Smooth muscle cell (in vitro differentiated cells): ENCODE measurements at regions not wholly inside any gene's neighbourhood (a gene's known extent, or its start where the extent isn't known, plus 50 kb on each side); places are given as distances from the start of the nearest gene placed in this dataset.

Experiments
- DNase-seq: peaks from one replicate; lab custom pipeline; 2025; ENCODE audit not compliant: unreplicated experiment; lab: John Stamatoyannopoulos, UW
- H2AFZ ChIP-seq: fragments of 200-600 bp; sonication (generic); 2 replicates; pipeline ENCODE4 v1.6.0; 2016; ENCODE audit warnings: antibody characterized with exemption, low read depth, mild to moderate bottlenecking
- H3F3A ChIP-seq: fragments of 200-600 bp; sonication (generic); 2 replicates; pipeline ENCODE4 v1.6.0; 2017; ENCODE audit warnings: antibody characterized with exemption, low read depth
- H3K27ac ChIP-seq: fragments of 200-600 bp; sonication (generic); 2 replicates; pipeline ENCODE4 v1.5.1; 2016; ENCODE audit warnings: low read depth, mild to moderate bottlenecking
- H3K27me3 ChIP-seq: fragments of 200-600 bp; sonication (generic); 2 replicates; pipeline ENCODE4 v1.6.1; 2016; ENCODE audit warnings: low read depth, mild to moderate bottlenecking
- H3K36me3 ChIP-seq: fragments of 200-600 bp; sonication (generic); 2 replicates; pipeline ENCODE4 v1.5.1; 2016; ENCODE audit warnings: low read depth
- H3K4me1 ChIP-seq: fragments of 200-600 bp; sonication (generic); 2 replicates; pipeline ENCODE4 v1.5.1; 2016; ENCODE audit warnings: low read depth
- H3K4me2 ChIP-seq: fragments of 200-600 bp; sonication (generic); 2 replicates; pipeline ENCODE4 v1.6.0; 2016; ENCODE audit warnings: mild to moderate bottlenecking
- H3K4me3 ChIP-seq: fragments of 200-600 bp; sonication (generic); 2 replicates; pipeline ENCODE4 v1.5.1; 2016; ENCODE audit warnings: mild to moderate bottlenecking
- H3K79me2 ChIP-seq: fragments of 200-600 bp; sonication (generic); 2 replicates; pipeline ENCODE4 v1.6.0; 2016; ENCODE audit warnings: low read depth, mild to moderate bottlenecking
- H3K9ac ChIP-seq: fragments of 200-600 bp; sonication (generic); 2 replicates; pipeline ENCODE4 v1.6.0; 2016; ENCODE audit warnings: low read depth
- H3K9me3 ChIP-seq: fragments of 200-600 bp; sonication (generic); replicated peaks from 2 replicates; pipeline ENCODE4 v1.5.1; 2016; ENCODE audit warnings: low read depth
- H4K20me1 ChIP-seq: fragments of 200-600 bp; sonication (generic); 2 replicates; pipeline ENCODE4 v1.6.0; 2016; ENCODE audit warnings: low read depth
- WGBS: methylation state at CpG from one replicate; pipeline ENCODE4 v1.1.7; 2016; ENCODE audit warnings: low lambda C conversion rate; 5-methylcytosine and 5-hydroxymethylcytosine counted together
- TF ChIP-seq, protein P1 (sequence below): fragments of 200-600 bp; sonication (generic); IDR thresholded peaks from 2 replicates; pipeline ENCODE4 v1.5.1; 2017; ENCODE audit warnings: borderline replicate concordance, mild to moderate bottlenecking, antibody characterized with exemption; ENCODE audit not compliant: insufficient read depth, poor library complexity, severe bottlenecking

GRCh38 chr6:165726965-165727381, 63.9 kb upstream of the PDE10A start:
- H3K36me3 ChIP-seq: no peaks in the 10 kb centered on the region
- H3K9ac ChIP-seq: no peak overlapping the region
- no peak overlapping the region for H3K27ac ChIP-seq
- 60% methylated on average over 23 of the region's 23 CpGs for WGBS
- no peaks in the 10 kb centered on the region for H3K9me3 ChIP-seq
- no peaks in the 10 kb centered on the region for H3K4me1 ChIP-seq
- peak overlapping the region; percentile 47 for H3K4me2 ChIP-seq
- no peak overlapping the region for H2AFZ ChIP-seq
- H3K27me3 ChIP-seq: no peaks in the 10 kb centered on the region
- H4K20me1 ChIP-seq: no peaks in the 10 kb centered on the region
- TF ChIP-seq, protein P1, sequence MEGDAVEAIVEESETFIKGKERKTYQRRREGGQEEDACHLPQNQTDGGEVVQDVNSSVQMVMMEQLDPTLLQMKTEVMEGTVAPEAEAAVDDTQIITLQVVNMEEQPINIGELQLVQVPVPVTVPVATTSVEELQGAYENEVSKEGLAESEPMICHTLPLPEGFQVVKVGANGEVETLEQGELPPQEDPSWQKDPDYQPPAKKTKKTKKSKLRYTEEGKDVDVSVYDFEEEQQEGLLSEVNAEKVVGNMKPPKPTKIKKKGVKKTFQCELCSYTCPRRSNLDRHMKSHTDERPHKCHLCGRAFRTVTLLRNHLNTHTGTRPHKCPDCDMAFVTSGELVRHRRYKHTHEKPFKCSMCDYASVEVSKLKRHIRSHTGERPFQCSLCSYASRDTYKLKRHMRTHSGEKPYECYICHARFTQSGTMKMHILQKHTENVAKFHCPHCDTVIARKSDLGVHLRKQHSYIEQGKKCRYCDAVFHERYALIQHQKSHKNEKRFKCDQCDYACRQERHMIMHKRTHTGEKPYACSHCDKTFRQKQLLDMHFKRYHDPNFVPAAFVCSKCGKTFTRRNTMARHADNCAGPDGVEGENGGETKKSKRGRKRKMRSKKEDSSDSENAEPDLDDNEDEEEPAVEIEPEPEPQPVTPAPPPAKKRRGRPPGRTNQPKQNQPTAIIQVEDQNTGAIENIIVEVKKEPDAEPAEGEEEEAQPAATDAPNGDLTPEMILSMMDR: no peak
- H3F3A ChIP-seq: no peaks in the 10 kb centered on the region
- no peak overlapping the region for H3K4me3 ChIP-seq
- no peaks in the 10 kb centered on the region for H3K79me2 ChIP-seq
- no peak for DNase-seq

DNA sequence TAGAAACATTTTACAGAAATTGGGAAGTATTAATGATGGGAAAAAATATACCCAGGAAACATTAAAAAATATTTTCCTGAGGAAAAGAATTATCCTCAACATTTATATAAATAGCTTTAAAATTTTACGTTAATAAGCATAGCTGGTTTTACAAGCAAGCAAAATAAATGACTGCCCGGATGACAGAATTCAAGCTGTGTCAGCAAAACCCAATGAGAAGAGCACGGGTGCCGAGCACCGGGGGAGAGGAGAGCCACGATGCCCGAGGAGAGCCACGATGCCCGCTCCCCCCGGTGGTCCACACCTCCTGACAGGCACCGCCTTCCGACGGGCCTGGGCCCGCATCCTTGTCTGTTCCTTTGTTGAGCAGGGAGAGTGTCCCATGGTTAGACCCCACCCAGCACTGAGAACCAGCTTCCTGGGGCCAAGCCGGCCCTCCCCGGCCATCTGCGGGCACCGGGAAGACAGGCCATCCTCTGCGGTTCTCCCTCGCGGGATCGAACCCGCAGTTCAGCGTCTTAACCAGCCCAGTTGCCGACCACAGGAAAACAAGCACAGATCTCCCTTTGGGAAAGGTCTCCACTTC, 63.3 kb upstream of the PDE10A start:
- DNase-seq: no peak
- WGBS: 94% methylated on average over 24 of the region's 25 CpGs
- H2AFZ ChIP-seq: no peak overlapping the region
- H3K79me2 ChIP-seq: no peaks in the 10 kb centered on the region
- H3K9ac ChIP-seq: no peak overlapping the region
- peak overlapping the region; percentile 27 for H3K4me2 ChIP-seq
- no peak overlapping the region for H3K27ac ChIP-seq
- H3F3A ChIP-seq: no peaks in the 10 kb centered on the region
- TF ChIP-seq, protein P1: no peak
- no peaks in the 10 kb centered on the region for H3K27me3 ChIP-seq
- no peaks in the 10 kb centered on the region for H3K36me3 ChIP-seq
- no peak overlapping the region for H3K4me3 ChIP-seq
- no peaks in the 10 kb centered on the region for H3K4me1 ChIP-seq
- H3K9me3 ChIP-seq: no peaks in the 10 kb centered on the region
- no peaks in the 10 kb centered on the region for H4K20me1 ChIP-seq

DNA sequence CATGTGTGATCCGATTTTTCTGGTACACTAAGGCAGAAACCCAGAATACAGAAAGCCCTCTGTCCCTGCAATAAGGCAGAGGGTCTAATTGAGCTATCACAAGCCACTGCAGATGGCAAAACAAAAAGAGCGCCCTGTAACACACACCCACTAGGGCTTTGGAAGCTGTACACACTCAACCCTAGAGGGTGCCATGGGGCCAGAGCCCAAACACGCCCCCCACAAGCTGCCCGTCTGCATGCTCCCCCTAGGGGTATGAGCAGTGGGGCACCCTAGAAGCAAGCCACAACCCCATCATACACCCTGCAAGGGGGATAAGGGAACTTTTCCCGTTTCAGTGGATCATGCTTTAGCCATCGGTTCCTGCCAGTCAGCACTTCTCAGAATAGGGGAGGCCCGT, 62.2 kb upstream of the PDE10A start:
- Histone ChIP-seq H3K27ac (no peak overlapping the region), H3K36me3 (no peaks in the 10 kb centered on the region), H3K79me2 (no peaks in the 10 kb centered on the region), H3K4me3 (no peak overlapping the region), H3K4me1 (no peaks in the 10 kb centered on the region), H3F3A (no peaks in the 10 kb centered on the region), H2AFZ (no peak overlapping the region), H3K27me3 (no peaks in the 10 kb centered on the region), H3K4me2 (no peak overlapping the region), H3K9me3 (no peaks in the 10 kb centered on the region), H3K9ac (no peak overlapping the region), H4K20me1 (no peaks in the 10 kb centered on the region)
- WGBS: 94% methylated on average over 7 of the region's 7 CpGs
- DNase-seq: no peak
- TF ChIP-seq, protein P1: no peak

- H3K9ac ChIP-seq: no peak overlapping the region
- H3K4me3 ChIP-seq: no peak overlapping the region
- H3F3A ChIP-seq: no peaks in the 10 kb centered on the region
- 82% methylated on average over 9 of the region's 9 CpGs for WGBS
- no peak overlapping the region for H2AFZ ChIP-seq
- H3K36me3 ChIP-seq: no peaks in the 10 kb centered on the region
- H3K4me2 ChIP-seq: no peak overlapping the region
- H3K27me3 ChIP-seq: no peaks in the 10 kb centered on the region
- no peaks in the 10 kb centered on the region for H4K20me1 ChIP-seq
- no peaks in the 10 kb centered on the region for H3K9me3 ChIP-seq
- H3K27ac ChIP-seq: no peak overlapping the region
- no peaks in the 10 kb centered on the region for H3K4me1 ChIP-seq
- no peaks in the 10 kb centered on the region for H3K79me2 ChIP-seq
- TF ChIP-seq, protein P1: no peak
- DNase-seq: no peak
These were observed 60.3 kb upstream of the PDE10A start for GRCh38 chr6:165723326-165723725.
